ENCODE measurements at regions not wholly inside any gene's neighbourhood (a gene's known extent, or its start where the extent isn't known, plus 50 kb on each side); places are given as distances from the start of the nearest gene placed in this dataset.
"Not testable (repeated sequence)": the region's sequence is repeated elsewhere in the genome, so short reads cannot be mapped to it uniquely, and the experiment has no call there.

DNA sequence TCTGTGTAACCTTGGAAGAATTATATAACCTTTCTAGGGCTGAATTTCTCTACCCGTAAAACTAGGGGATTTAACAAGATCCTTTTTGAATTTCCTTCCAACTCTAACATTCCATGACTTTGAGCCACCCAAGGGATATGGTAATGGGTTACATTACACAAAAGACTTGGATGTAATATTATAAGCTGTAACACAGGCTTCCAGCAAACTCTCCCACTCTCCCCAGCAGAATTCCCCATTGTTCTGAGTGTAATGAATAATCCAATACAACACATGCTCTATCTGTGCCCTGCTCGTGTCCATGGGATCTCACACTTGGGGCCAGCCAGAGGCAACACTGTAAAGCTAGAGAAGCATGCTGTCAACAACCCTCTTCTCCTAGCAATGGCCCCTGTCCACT, 790.6 kb upstream of the AUTS2 start:
- no peak for DNase-seq

GRCh38 chr7:68813551-68814080, 784.7 kb upstream of the AUTS2 start:
- DNase-seq, result peak; percentile 84

DNA sequence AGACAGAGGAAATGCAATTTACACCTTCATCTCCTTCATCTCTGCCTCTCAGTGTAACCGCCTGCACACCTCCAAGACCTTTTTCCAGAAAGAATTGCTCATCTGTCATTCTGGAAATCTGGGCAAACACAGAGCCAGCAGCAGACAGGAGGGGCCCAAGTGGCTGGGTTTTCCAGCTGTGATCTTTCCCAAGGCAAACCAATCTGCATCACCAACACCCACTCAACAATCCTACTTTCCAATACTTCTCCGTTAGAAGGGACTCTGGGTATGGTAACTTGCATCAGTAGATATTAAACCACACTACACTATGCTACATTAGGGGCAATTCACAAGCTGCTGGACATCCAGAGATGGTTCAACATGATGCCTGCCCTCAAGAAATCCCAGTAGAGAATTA, 781.8 kb upstream of the AUTS2 start:
- no peak for DNase-seq

DNA sequence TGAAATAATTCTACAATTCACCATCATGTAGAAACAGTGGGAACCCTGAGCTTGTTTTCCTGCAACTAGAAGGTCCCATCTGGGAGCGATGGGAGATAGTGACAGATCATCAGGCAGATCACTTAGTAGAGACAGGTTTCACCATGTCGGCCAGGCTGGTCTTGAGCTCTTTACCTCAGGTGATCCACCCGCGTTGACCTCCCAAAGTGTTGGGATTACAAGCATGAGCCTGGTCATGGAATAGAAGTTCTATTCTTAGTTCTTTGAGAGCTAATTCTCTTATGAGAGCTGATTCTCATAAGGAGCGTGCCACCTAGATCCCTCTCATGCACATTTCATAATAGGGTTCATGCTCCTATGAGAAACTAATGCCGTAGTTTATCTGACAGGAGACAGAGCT, 778.0 kb upstream of the AUTS2 start:
- DNase-seq, result no peak

DNA sequence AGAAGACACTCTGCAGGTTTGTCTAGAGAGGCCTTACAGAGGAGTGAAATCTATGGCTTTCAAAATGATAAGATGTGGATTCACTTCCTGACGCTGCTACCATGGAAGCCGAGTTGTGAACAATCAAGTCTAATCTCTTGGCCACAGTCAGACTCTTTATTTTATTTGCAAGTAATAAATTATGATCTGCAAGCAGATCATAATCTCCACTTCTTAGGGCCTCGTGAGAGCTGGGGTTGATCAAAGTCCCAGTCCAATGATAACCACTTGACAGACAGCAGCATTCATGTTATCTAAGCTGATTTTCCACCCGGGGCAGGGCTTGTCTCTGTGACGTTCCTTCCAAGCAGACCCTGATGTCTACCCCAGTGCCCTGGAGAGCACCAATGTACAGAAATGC, 776.4 kb upstream of the AUTS2 start:
- DNase-seq, result no peak

GRCh38 chr7:68823996-68824780, 774.1 kb upstream of the AUTS2 start:
- no peak for DNase-seq

DNA sequence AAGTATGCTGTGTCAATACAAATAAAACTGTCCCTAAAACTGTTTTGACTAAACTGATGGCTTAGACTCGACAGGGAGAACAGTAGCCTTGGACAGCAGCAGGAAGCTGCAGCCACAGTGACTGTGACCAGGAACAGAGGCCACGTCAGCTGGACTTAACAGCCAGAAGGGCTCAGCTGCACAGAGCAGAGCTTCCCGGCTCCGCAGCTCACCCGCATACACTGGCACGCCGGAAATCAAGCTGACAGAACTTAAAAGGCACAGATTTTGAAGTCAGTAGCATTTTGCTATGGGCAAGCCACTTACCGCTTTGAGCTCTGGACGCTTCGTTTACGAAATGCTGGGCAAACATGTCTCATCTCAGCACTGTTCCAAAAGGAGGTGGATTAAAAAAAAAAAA, 769.7 kb upstream of the AUTS2 start:
- no peak for DNase-seq

DNA sequence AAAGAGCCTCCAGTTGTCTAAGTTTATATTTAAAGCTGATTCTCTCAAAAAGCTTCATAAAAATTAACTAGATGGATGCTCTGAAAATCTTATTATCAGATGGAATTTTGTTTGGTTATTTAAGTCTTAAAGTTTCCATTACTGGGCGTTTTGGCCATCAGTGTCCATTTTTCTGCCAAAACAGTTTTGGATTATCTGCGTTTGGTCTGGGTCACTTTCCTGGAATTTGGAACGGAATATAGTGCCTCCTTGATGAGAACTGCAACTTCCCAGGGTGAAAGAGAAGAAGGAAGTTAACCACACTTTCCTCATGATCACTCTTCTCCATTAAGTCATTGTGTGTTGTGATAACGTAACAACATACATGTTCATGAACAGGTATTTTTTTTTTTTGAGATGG, 764.9 kb upstream of the AUTS2 start:
- no peak for DNase-seq

DNA sequence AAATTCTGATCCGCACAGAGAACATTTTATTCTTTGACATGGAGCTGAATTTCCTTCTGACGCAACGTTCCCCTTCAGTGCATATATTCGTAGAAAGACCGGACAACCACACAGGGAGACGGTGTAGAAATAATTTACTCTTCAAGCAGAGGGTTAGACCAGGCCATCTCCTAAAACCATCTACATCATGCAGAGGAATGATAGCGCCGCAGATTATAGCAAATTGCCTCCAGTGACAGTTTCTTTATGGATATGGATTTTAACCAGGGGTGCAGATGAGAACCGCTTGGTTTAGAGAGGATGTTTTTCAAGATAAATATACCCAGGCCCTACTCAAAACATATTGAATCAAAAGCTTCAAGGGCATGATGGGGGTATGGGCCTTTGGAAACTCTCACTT, 759.3 kb upstream of the AUTS2 start:
- no peak for DNase-seq

DNA sequence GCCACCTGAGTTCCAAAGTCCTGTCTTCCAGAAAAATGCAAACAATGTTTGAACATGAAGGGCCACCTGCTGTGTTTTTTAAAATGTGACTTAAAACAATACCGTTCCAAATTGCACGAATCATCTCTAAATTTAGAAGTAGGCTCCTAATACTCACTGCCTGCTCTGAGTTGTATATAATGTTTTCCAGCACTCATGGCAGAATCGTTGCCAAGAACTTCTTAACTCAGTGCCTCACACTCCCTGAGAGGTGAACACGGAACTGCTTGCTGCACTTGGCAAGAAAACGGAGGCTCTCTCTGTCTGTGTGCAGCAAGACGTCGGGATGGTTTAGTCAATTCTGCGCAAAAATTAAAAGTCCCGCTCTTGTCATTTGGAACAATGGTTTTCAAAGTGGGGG, 757.3 kb upstream of the AUTS2 start:
- no peak for DNase-seq

GRCh38 chr7:68843985-68844384, 754.3 kb upstream of the AUTS2 start:
- DNase-seq, result not testable (repeated sequence)

GRCh38 chr7:68846811-68847325, 751.4 kb upstream of the AUTS2 start:
- no peak for DNase-seq

- no peak for DNase-seq
Observed at GRCh38 chr7:68853254-68853653, 745.0 kb upstream of the AUTS2 start.

DNA sequence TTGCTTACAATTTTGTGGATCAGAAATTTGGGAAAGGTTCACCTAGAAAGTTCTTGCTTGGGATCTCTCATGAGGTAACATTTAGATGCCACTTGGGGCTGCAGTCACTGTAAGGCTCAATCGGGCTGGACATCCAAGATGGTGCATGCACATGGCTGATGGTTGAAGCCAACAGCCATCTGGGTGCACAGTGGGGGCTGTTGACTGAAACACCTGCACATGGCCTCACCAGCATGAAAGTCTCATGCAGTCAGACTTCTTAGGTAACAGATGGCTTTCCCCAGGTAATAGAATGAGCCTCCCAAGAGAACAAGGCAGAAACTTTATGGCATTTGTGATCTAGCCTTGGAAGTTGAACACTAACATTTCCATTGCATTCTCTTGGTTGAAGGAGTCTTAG, 740.7 kb upstream of the AUTS2 start:
- DNase-seq, result no peak

DNA sequence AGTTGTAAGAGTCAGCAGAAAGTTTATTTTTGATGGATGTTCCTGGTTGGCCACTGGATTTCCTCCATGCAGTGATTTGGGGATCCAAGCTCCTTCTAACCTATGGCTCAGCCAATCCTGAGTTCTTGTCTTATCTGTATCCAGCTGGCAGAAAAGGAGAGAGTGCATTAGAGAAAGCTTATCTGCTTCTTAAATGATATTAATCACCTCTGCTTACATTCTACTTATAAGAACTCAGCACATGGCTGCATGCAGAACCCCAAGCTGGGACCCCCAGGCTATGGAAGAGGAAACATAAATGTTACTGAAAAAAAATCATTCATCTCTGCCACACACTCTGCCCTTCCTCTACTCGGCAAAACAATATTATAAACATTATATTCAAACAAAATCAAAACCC, 739.8 kb upstream of the AUTS2 start:
- no peak for DNase-seq

DNA sequence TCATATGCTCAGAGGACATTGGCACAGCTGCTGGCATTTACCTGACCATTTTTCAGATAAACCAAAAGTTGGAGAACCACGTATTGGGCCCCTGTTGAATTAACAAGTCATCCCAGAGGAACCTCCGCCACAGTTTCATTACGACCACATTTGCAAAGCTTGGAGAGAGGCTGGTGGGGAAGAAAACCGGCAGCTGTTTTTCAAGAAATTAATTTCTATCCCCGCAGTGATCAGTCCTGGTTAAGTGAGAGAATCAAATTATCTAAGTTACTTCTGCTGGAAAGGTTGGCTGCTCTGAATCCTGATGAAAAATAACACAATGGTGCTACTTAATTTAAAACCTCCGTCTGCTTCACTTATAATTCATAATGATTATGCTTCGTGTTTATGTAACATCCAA, 737.1 kb upstream of the AUTS2 start:
- no peak for DNase-seq

DNA sequence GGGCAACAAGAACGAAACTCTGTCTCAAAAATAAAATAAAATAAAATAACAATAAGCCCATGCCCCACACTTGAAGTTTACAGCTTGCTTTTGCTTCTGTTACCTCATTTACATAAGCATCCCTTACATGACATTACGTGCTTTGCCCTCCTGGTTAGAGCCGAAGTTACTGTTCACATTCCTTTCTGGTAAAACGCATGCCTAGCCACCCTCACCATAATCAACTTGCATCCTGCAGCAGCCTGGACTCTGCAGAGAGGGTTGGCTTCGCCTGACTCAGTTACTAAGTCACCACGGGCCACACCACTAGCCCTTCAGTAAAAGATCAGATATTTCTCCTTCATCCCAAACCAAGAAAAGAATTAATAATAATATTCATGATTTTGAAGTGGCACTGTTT, 736.0 kb upstream of the AUTS2 start:
- no peak for DNase-seq

DNA sequence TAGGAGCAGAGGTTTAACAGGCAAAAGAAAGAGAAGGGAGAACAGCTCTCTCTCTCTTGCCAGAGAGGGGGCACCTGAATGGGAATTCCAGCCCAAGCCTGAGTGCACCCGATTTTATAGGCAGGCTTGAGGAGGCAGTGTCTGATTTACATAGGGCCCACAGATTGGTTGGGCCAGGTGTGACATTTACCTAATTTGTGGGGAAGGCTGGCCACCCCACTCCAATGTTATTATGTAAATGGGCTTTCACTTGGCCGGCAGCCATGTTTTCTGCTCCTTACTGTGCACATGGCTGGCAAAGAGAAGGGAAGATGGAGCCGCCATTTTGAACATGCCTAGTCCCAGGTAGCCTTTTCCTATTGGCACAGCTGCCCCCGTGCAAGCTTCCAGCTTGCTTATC, 735.5 kb upstream of the AUTS2 start:
- DNase-seq, result no peak

DNA sequence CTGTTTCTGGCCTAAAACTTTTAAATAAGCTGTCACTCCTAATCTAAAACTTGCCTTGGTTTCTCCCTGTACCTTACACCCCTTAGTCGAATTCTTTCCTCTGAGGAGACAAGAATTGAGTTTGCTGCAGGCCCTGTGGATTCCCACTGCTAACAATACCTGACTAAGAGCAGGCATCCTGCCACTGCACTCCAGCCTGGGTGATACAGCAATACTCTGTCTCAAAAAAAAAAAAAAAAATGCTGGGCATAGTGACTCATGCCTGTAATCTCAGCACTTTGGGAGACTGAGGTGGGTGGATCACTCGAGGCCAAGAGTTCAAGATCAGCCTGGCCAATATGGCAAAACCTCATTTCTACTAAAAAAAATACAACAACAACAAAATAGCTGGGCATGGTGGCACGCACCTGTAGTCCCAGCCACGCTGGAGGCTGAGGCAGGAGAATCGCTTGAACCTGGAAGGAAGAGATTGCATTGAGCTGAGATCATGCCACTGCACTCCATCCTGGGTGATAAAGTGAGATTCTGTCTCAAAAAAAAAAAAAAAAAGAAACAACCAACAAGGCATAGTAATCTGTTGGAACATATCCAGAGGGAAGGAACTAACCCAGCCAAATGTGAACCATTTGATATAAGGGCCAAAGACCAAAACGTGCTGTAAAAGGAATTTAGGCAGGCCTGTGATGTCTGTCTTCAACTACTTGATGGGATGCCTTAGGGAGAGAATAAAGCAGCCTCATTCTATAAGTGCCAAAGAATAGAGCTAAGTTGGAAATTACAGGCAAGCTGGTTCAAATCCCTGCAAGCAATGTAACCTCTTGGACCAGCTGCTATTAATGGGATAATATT, 732.7 kb upstream of the AUTS2 start:
- no peak for DNase-seq

DNA sequence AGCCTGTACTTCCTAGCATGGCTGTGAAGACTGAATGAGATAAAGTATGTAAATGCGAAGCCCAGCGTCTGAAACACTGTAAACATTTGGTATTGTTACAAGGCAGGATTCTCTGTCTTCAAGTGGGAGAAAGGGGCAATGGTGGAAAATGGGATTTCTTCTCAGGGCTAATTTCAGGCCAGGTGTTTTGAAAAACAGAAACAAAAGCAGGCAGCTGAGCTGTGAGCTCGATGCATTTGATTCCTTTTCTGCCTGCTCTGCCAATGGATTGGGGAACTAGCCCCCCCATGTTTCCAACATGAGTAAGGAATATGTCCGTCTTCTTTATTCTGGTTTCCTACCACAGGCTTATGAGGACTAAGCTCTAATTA, 732.1 kb upstream of the AUTS2 start:
- no peak for DNase-seq

DNA sequence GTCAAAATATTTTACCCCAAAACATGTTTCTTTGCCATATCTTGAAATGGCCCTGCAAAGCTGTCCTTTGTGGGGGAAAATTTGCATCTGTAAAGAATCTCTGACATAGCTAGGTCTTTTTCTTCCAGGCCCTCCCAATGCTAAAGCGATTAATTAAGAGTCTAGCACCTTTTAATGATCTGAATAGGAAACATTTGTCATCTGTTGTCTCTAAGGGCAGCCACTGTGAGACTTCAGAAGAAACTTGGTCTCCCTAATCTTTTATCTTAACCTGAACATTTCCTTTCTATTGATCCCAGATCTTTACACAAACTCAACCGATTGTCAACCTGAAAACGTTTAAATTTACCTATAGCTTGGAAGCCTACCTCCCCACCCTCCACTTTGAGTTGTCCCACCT, 731.6 kb upstream of the AUTS2 start:
- DNase-seq, result not testable (repeated sequence)

DNA sequence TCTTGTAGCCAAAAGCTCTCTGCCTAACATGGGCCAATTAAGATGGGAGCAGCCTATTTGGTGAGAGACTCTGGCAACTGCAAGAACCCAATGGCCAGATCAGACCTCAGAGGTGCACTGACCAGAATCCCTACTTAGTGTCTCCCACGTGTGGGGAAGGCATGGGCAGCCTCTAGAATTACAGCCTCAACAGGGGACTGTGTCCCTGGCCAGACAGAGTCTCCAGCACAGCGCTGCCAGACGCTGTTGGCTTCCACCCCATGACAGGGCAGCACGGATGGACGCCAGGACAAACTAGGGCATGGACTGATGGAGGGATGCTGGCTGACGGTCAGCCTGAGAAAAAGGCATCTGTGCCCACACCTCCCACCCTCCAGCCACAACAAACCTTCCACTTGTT, 729.3 kb upstream of the AUTS2 start:
- no peak for DNase-seq

- no peak for DNase-seq
Observed at GRCh38 chr7:68873616-68874015, 724.7 kb upstream of the AUTS2 start.

GRCh38 chr7:68875857-68876256, 722.4 kb upstream of the AUTS2 start:
- no peak for DNase-seq

Data from NCI-H510A treated with DMSO at 0.1 percent for 48 hours (cell line).